Kidney (tissue), 13 donors: ENCODE measurements at regions not wholly inside any gene's neighbourhood (a gene's known extent, or its start where the extent isn't known, plus 50 kb on each side); places are given as distances from the start of the nearest gene placed in this dataset.

Experiments used
- DNase-seq, 5 donors: peaks; one replicate each; pipeline ENCODE4 v3.0.0-alpha.2; 2013 to 2020
- FAIRE-seq: peaks from 2 replicates; lab custom pipeline; 2012; peaks lifted over from hg19 to GRCh38; lab: Jason Lieb, UNC
- H3K27ac ChIP-seq, 2 donors: one replicate each; pipeline ENCODE4 v1.7.0; 2013; ENCODE audit warnings: low read depth in 2 of 2, low read length in 2 of 2, inconsistent platforms in 1 of 2
- H3K27me3 ChIP-seq: one replicate; pipeline ENCODE4 v1.7.1; 2013; ENCODE audit warnings: low read length, inconsistent platforms; ENCODE audit not compliant: control insufficient read depth, insufficient read depth
- H3K36me3 ChIP-seq, 3 donors: one replicate each; pipeline versions ENCODE4 v1.7.0 to v1.7.1; 2013; ENCODE audit warnings: low read length in 3 of 3, control low read depth in 1 of 3, inconsistent platforms in 1 of 3; ENCODE audit not compliant: insufficient read depth in 3 of 3, control insufficient read depth in 2 of 3
- H3K4me1 ChIP-seq, 3 donors: one replicate each; pipeline versions ENCODE4 v1.7.0 to v1.7.1; 2013; ENCODE audit warnings: low read length in 3 of 3, inconsistent platforms in 1 of 3, low read depth in 1 of 3; ENCODE audit not compliant: control insufficient read depth in 2 of 3, insufficient read depth in 2 of 3
- H3K4me3 ChIP-seq, 3 donors: one replicate each; pipeline versions ENCODE4 v1.7.0 to v1.8.1; 2013; ENCODE audit warnings: low read length in 3 of 3, control low read depth in 1 of 3, inconsistent platforms in 1 of 3
- H3K9ac ChIP-seq, 3 donors: one replicate each; pipeline versions ENCODE4 v1.7.0 to v1.7.1; 2013; ENCODE audit warnings: low read length in 3 of 3, control low read depth in 1 of 3, inconsistent platforms in 1 of 3
- H3K9me3 ChIP-seq, 3 donors: one replicate each; pipeline versions ENCODE4 v1.7.0 to v1.7.1; 2013; ENCODE audit warnings: low read length in 3 of 3, control low read depth in 1 of 3, inconsistent platforms in 1 of 3; ENCODE audit not compliant: control insufficient read depth in 2 of 3, insufficient read depth in 1 of 3
- CTCF ChIP-seq: IDR thresholded peaks from 3 replicates; pipeline ENCODE4 v1.5.1; 2012; ENCODE audit warnings: mild to moderate bottlenecking, moderate library complexity, borderline replicate concordance; ENCODE audit not compliant: insufficient read depth; ENCODE audit errors: extremely low read depth
- intact Hi-C: fragments of 100-400 bp; cut with DNase I; formaldehyde crosslinking; loops from one replicate; pipeline ENCODE4 v1.11.1; 2022
- donor health status: control.
- donor health status: control.
- donor health status: control.
- donor health status: control.
- donor health status: control.
- donor health status: DM: yes; HTN: yes; CAD: no.
- donor health status: Normal renal cell carcinoma (clear cell type).

- no peak for TF ChIP-seq CTCF
- Histone ChIP-seq H3K27me3 (no peaks in the 10 kb centered on the region), H3K4me1 (peaks cover 0 to 2% (median 0%) of the 10 kb centered on the region in 3 donors), H3K27ac (no peak overlapping the region), H3K9me3 (no peaks in the 10 kb centered on the region), H3K4me3 (no peak overlapping the region), H3K36me3 (no peaks in the 10 kb centered on the region), H3K9ac (no peak overlapping the region)
- FAIRE-seq (no peak), DNase-seq (peak in 1 of 5 donors; percentile 28)
- intact Hi-C loops, result no loop called here
Measured at GRCh38 chr17:34757611-34758010, 178.2 kb downstream of the TMEM132E start.

- H3K4me3 ChIP-seq, result no peak overlapping the region
- no peak for TF ChIP-seq CTCF
- no peak overlapping the region for H3K9ac ChIP-seq
- no peaks in the 10 kb centered on the region for H3K36me3 ChIP-seq
- intact Hi-C loops, result no loop called here
- no peaks in the 10 kb centered on the region for H3K9me3 ChIP-seq
- H3K27ac ChIP-seq, result no peak overlapping the region
- no peaks in the 10 kb centered on the region for H3K27me3 ChIP-seq
- peaks cover 0 to 2% (median 0%) of the 10 kb centered on the region in 3 donors for H3K4me1 ChIP-seq
- no peak for DNase-seq
- no peak for FAIRE-seq
Measured at GRCh38 chr17:34757106-34757505, 177.7 kb downstream of the TMEM132E start.

- intact Hi-C loops, result no loop called here
- no peak for TF ChIP-seq CTCF
- H3K9me3 ChIP-seq, result no peaks in the 10 kb centered on the region
- H3K27ac ChIP-seq, result no peak overlapping the region
- peaks cover 0 to under 1% (median 0%) of the 10 kb centered on the region in 3 donors for H3K4me1 ChIP-seq
- DNase-seq (peak in 4 of 5 donors; percentile 74 to 88 (median 78)), FAIRE-seq (no peak)
- no peaks in the 10 kb centered on the region for H3K36me3 ChIP-seq
- no peak overlapping the region for H3K9ac ChIP-seq
- no peak overlapping the region for H3K4me3 ChIP-seq
- H3K27me3 ChIP-seq, result no peaks in the 10 kb centered on the region
Measured at GRCh38 chr17:34756637-34757021, 177.2 kb downstream of the TMEM132E start.

GRCh38 chr17:34755981-34756636 is 176.7 kb downstream of the TMEM132E start:
- no peak for TF ChIP-seq CTCF
- intact Hi-C loops, result no loop called here
- Histone ChIP-seq H3K36me3 (no peaks in the 10 kb centered on the region), H3K9me3 (no peaks in the 10 kb centered on the region), H3K9ac (no peak overlapping the region), H3K27me3 (no peaks in the 10 kb centered on the region), H3K4me3 (no peak overlapping the region), H3K27ac (no peak overlapping the region), H3K4me1 (no peaks in the 10 kb centered on the region)
- no peak for FAIRE-seq
- peak in 4 of 5 donors; percentile 55 to 82 (median 76) for DNase-seq
